ENCODE measurements at regions not wholly inside any gene's neighbourhood (a gene's known extent, or its start where the extent isn't known, plus 50 kb on each side); places are given as distances from the start of the nearest gene placed in this dataset.

- H3K27me3 ChIP-seq (ENCODE audit: control insufficient read depth, insufficient read depth, low read length) = no peaks in the 10 kb centered on the region
- H3K4me3 ChIP-seq (ENCODE audit: low read depth, low read length) = no peak overlapping the region
- ChIA-PET CTCF (no interaction called here), POLR2A (no interaction called here)
- H3K9me3 ChIP-seq (ENCODE audit: control insufficient read depth, insufficient read depth, low read length) = no peaks in the 10 kb centered on the region
- TF ChIP-seq CTCF (IDR thresholded peaks at IDR 0.05; ENCODE audit: low read depth, low read length) = no peak
- DNase-seq (ENCODE audit: low read depth, low spot score) = no peak
- no peak overlapping the region for H3K27ac ChIP-seq (ENCODE audit: low read depth, low read length)
These were observed 1759.4 kb downstream of the PCDH9 start for GRCh38 chr13:65470781-65471180.

GRCh38 chr13:65468628-65469027 is 1761.5 kb downstream of the PCDH9 start:
- DNase-seq (ENCODE audit: low read depth, low spot score) = no peak
- ChIA-PET CTCF (no interaction called here), POLR2A (no interaction called here)
- no peaks in the 10 kb centered on the region for H3K9me3 ChIP-seq (ENCODE audit: control insufficient read depth, insufficient read depth, low read length)
- no peak for TF ChIP-seq CTCF (IDR thresholded peaks at IDR 0.05; ENCODE audit: low read depth, low read length)
- H3K27ac ChIP-seq (ENCODE audit: low read depth, low read length) = no peak overlapping the region
- no peaks in the 10 kb centered on the region for H3K27me3 ChIP-seq (ENCODE audit: control insufficient read depth, insufficient read depth, low read length)
- no peak overlapping the region for H3K4me3 ChIP-seq (ENCODE audit: low read depth, low read length)

GRCh38 chr13:65461590-65461989 is 1768.5 kb downstream of the PCDH9 start:
- ChIA-PET POLR2A (no interaction called here), CTCF (no interaction called here)
- TF ChIP-seq CTCF (IDR thresholded peaks at IDR 0.05; ENCODE audit: low read depth, low read length) = no peak
- Histone ChIP-seq H3K9me3 (ENCODE audit: control insufficient read depth, insufficient read depth, low read length) (no peaks in the 10 kb centered on the region), H3K27me3 (ENCODE audit: control insufficient read depth, insufficient read depth, low read length) (no peaks in the 10 kb centered on the region), H3K4me3 (ENCODE audit: low read depth, low read length) (no peak overlapping the region), H3K27ac (ENCODE audit: low read depth, low read length) (no peak overlapping the region)
- DNase-seq (ENCODE audit: low read depth, low spot score) = peak; percentile 24

- TF ChIP-seq CTCF (IDR thresholded peaks at IDR 0.05; ENCODE audit: low read depth, low read length) = no peak
- H3K4me3 ChIP-seq (ENCODE audit: low read depth, low read length) = no peak overlapping the region
- no peak overlapping the region for H3K27ac ChIP-seq (ENCODE audit: low read depth, low read length)
- ChIA-PET CTCF (no interaction called here), POLR2A (no interaction called here)
- H3K27me3 ChIP-seq (ENCODE audit: control insufficient read depth, insufficient read depth, low read length) = no peaks in the 10 kb centered on the region
- peak; percentile 59 for DNase-seq (ENCODE audit: low read depth, low spot score)
- no peaks in the 10 kb centered on the region for H3K9me3 ChIP-seq (ENCODE audit: control insufficient read depth, insufficient read depth, low read length)
These were observed 1770.0 kb downstream of the PCDH9 start for GRCh38 chr13:65460136-65460535.

GRCh38 chr13:65456150-65456912 is 1773.8 kb downstream of the PCDH9 start:
- Histone ChIP-seq H3K9me3 (ENCODE audit: control insufficient read depth, insufficient read depth, low read length) (no peaks in the 10 kb centered on the region), H3K4me3 (ENCODE audit: low read depth, low read length) (no peak overlapping the region), H3K27ac (ENCODE audit: low read depth, low read length) (no peak overlapping the region), H3K27me3 (ENCODE audit: control insufficient read depth, insufficient read depth, low read length) (no peaks in the 10 kb centered on the region)
- CTCF ChIA-PET = no interaction called here
- POLR2A ChIA-PET = no interaction called here
- DNase-seq (ENCODE audit: low read depth, low spot score) = no peak
- no peak for TF ChIP-seq CTCF (IDR thresholded peaks at IDR 0.05; ENCODE audit: low read depth, low read length)

All from AG04450 (cell line).